Motor neuron (in vitro differentiated cells): ENCODE measurements at regions not wholly inside any gene's neighbourhood (a gene's known extent, or its start where the extent isn't known, plus 50 kb on each side); places are given as distances from the start of the nearest gene placed in this dataset.

ENCODE experiments used
- ATAC-seq, 8 experiments: fragments of 200-7000 bp; cut with Tn5 transposase; replicated peaks in 6 of 8; 2 replicates each; pipeline ENCODE4 v1.8.0; 2021; ENCODE audit warnings: mild to moderate bottlenecking in 8 of 8, moderate library complexity in 8 of 8
- H3K27ac ChIP-seq, 2 donors: fragments of 250-450 bp; sonication (Bioruptor Pico); 2 replicates each; pipeline ENCODE4 v1.9.0; 2021; ENCODE audit warnings: antibody characterized with exemption in 2 of 2, mild to moderate bottlenecking in 2 of 2, moderate library complexity in 1 of 2
- H3K4me1 ChIP-seq, 2 donors: fragments of 250-450 bp; sonication (Bioruptor Pico); replicated peaks in 1 of 2; 2 replicates each; pipeline ENCODE4 v1.6.1; 2021; ENCODE audit warnings: antibody characterized with exemption in 2 of 2, mild to moderate bottlenecking in 2 of 2, moderate library complexity in 1 of 2
- H3K4me3 ChIP-seq, 5 donors: fragments of 250-450 bp; sonication (Bioruptor Pico); 2 replicates each; pipeline ENCODE4 v1.9.0; 2021; ENCODE audit warnings: antibody characterized with exemption in 5 of 5, mild to moderate bottlenecking in 5 of 5, moderate library complexity in 4 of 5
- WGBS, 10 experiments: fragments of 450-650 bp; shearing (Covaris generic); methylation state at CpG; one replicate each; pipeline ENCODE4 v1.0.0; 2022; 5-methylcytosine and 5-hydroxymethylcytosine counted together
- in situ Hi-C, 9 experiments: fragments of 400-800 bp; cut with MboI; loops; one replicate each; pipeline ENCODE4 v1.15.0; 2021; ENCODE audit warnings: low sequenced_read_pairs in 9 of 9, low pct_unique_long_range_greater_than_20kb in 2 of 9; ENCODE audit not compliant: unreplicated experiment in 9 of 9

DNA sequence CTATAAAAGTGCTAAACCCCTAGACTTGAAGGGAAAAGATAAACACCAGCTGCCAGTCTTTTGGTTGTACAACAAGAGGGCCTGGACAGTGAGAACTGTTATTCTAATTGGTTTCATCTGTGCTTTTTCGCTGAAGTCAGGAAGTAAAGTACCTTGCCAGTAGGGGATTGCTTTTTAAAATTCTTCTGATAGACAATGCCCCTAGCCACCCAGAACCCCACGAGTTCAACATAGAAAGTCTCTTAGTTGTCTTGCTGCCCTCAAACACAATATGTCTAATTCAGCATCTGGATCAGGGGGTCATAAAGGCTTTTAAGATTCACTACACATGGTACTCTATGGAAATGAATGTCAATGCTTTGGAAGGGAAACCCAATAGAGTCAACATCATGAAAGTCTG lies 289.2 kb downstream of the TBX15 start:
- 0 to 80% (median 33%) methylated on average over 1 to 2 of the region's 2 CpGs; no CpG with 5 or more reads in 1 of the 10 experiments for WGBS, 10 experiments
- in situ Hi-C loops: no loop called here
- no peaks in the 10 kb centered on the region for H3K4me1 ChIP-seq
- no peak overlapping the region for H3K4me3 ChIP-seq
- no peak overlapping the region for H3K27ac ChIP-seq
- ATAC-seq: no peak

DNA sequence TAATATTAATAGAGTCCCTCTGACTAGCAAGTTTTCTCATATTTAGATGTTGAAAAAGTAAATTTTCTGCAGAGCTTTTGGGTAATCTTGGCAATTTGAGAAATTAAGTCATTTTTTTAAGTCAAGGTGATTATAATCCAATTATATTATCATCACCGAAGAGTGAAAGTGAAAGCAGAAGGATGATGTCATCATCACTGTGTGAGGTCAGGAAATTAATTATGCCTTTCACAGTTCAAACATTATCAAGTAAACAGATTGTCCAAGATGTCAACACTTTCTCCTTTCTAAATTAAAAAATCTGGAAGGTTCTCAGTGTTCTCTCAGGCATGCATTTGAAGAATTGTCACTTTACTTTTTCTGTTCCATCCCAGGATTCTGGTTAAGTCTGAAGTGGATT lies 296.0 kb downstream of the TBX15 start:
- in situ Hi-C loops: no loop called here
- Histone ChIP-seq H3K27ac (no peak overlapping the region), H3K4me3 (no peak overlapping the region), H3K4me1 (peaks cover 0 to 2% of the 10 kb centered on the region in 2 donors)
- ATAC-seq: no peak
- 50 to 100% (median 80%) methylated on average over 1 of the region's 1 CpG; no CpG with 5 or more reads in 1 of the 10 experiments for WGBS, 10 experiments

DNA sequence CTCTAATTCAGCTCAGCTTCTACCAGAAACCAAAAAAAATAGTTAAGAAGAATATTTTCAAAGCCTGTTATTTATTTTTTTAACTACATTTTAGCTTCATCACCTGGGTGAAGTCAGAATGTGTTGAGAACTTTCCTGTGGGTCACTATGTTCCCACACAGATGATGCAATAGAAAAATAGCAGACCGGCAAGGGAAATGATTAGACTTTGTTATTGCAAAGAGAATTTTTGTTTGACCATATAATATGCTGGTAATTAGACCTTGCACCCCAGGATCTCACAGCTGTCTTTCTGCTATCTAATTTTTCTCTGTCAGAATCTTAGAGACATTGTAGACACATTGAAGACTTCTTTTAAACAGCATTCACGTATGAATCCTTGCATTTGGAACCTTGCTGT lies 299.3 kb downstream of the TBX15 start:
- 29 to 100% (median 94%) methylated on average over 1 to 2 of the region's 2 CpGs; no CpG with 5 or more reads in 1 of the 10 experiments for WGBS, 10 experiments
- in situ Hi-C loops: no loop called here
- no peak for ATAC-seq
- H3K27ac ChIP-seq: no peak overlapping the region
- no peak overlapping the region for H3K4me3 ChIP-seq
- peaks cover 0 to 2% of the 10 kb centered on the region in 2 donors for H3K4me1 ChIP-seq

DNA sequence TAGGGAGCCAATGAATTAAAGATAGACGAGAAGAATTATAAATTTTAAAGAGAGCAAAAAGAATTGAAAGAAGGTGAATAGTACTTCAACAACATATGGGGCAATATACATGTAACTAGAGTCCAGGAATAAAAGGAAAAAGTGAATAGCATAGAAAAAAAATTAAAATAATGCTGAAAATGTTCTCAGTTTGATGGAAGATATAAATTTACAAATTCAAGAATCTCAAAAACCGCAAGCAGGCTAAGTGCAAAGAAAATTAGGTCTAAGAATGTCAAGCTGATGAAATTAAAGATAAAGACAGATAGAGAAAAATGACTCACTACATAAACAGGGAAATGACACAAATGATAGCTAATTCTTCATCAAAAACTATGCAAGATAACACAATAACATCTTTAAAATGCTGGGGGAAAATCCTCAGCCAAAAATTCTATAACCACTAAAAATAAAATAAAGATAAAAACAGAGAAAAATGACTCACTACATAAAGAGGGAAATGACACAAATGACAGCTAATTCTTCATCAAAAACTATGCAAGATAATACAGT lies 326.3 kb downstream of the TBX15 start:
- Histone ChIP-seq H3K4me1 (no peaks in the 10 kb centered on the region), H3K4me3 (no peak overlapping the region), H3K27ac (no peak overlapping the region)
- no peak for ATAC-seq
- WGBS, 10 experiments: 11 to 86% (median 66%) methylated on average over 2 of the region's 2 CpGs
- in situ Hi-C loops: no loop called here

DNA sequence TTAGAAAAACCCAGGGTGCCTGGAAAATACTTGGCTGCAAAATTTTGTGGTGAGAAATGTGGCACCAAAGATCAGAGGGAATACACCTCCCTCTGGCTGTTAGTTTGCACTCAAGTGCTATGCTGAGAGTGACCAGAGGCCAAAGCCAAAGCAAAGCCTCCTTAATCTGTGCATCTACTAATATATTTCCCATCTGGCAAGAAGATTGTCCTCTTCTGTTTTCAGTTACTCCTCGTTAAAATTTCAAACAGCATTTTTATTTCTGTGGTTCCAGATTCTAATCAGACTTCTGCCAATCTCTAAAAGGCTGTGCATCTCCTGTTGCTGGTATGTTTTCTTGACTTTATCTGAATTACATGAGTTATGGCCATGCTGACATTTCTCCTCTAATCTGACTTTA lies 327.4 kb downstream of the TBX15 start:
- Histone ChIP-seq H3K27ac (no peak overlapping the region), H3K4me3 (no peak overlapping the region), H3K4me1 (no peaks in the 10 kb centered on the region)
- in situ Hi-C loops: no loop called here
- WGBS, 10 experiments: 0 to 80% (median 40%) methylated on average over 1 of the region's 1 CpG; no CpG with 5 or more reads in 3 of the 10 experiments
- peak in 3 of 8 experiments; percentile 18 to 45 (median 31) for ATAC-seq

DNA sequence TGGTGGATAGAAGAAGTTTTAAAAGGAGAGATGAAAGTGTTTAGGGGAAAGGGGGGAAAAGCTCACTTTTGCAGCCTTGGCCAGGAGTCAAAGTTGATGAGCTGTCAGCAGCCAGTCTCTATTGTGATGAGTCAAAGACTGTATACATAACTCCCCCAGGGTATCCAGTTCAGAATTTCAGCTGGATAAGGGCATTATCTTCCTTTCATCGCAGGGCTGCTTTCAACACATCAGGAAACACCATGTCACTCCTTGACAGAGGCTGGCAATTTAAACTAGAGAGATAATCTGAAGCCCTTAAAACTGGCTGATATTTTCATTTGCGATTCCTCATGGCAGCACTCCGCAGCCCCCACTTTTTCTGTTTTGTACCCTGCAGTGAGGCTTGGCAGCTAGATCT lies 328.5 kb downstream of the TBX15 start:
- H3K4me3 ChIP-seq: no peak overlapping the region
- no peak overlapping the region for H3K27ac ChIP-seq
- no peaks in the 10 kb centered on the region for H3K4me1 ChIP-seq
- in situ Hi-C loops: no loop called here
- ATAC-seq: peak in 2 of 8 experiments; percentile 26 to 74
- 0 to 89% (median 59%) methylated on average over 1 to 3 of the region's 3 CpGs; no CpG with 5 or more reads in 3 of the 10 experiments for WGBS, 10 experiments

DNA sequence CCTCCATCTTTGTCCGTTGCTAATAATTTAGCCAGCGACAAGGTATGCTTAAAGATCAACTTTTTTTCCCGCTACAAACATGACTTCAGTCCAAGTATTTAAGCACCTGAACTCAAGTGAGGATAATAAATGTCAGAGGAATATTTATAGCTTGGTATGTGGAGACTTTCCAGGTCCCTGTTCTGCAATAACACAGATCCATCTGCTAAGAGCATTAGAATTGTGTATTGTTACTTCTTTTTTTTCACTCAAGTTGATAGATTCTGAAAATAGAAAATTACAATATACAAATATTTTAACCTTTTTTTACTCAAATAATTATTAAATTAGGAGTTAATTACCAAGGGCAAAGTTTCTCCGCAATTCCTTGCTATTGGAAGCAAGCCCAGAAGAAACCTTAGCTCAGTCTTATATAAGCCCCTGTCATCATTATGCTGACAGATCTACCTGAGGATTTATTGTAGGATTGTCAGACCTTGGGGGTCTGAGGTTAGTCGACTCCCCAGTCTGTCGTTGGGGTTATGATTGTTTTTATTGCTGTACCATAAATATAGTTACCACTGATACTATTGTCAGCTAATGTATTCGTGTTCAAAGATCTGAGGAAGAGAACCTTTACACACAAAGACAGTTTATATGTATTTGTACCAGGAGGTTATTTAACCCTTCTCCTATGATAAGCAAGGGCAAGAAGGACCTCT lies 337.9 kb downstream of the TBX15 start:
- H3K4me3 ChIP-seq: no peak overlapping the region
- in situ Hi-C loops: no loop called here
- WGBS, 10 experiments: 19 to 88% (median 67%) methylated on average over 1 to 7 of the region's 7 CpGs
- ATAC-seq: no peak
- no peak overlapping the region for H3K27ac ChIP-seq
- no peaks in the 10 kb centered on the region for H3K4me1 ChIP-seq

DNA sequence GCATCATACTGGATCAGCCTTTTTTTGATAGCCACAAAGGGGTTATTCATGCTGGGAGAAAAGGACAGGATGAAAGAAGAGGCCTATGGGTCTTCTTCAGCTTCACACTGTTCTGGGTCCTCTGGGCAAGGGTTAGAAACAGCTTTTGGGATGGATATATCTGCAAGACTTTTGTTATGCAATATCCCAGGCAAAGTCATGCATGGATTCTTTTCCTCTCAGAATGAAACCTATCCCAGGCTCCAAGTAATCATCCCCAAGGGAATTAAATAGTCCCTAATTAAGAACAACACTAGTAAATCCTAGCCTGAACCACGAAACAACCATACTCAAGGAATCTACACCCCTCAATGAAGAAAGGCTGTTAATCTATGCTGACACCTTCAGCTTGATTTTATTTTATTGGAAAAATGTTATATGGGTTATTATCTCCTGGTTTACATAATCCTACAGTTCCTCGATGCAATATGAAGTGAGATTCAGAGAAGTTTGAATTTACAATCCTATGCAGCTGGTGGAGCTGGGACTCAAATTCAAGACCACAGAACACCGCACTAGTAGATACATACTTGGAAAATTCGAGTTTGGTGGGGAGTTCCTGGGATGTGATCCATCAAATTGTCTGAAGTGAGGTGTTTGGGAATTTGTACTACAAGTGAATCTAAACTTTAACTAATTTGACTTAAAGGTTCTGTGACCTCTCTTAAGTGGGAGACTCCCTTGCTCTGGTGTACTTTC lies 338.6 kb downstream of the TBX15 start:
- H3K27ac ChIP-seq: no peak overlapping the region
- WGBS, 10 experiments: 33 to 88% (median 49%) methylated on average over 2 to 4 of the region's 4 CpGs; no CpG with 5 or more reads in 1 of the 10 experiments
- no peaks in the 10 kb centered on the region for H3K4me1 ChIP-seq
- in situ Hi-C loops: no loop called here
- no peak overlapping the region for H3K4me3 ChIP-seq
- ATAC-seq: no peak

DNA sequence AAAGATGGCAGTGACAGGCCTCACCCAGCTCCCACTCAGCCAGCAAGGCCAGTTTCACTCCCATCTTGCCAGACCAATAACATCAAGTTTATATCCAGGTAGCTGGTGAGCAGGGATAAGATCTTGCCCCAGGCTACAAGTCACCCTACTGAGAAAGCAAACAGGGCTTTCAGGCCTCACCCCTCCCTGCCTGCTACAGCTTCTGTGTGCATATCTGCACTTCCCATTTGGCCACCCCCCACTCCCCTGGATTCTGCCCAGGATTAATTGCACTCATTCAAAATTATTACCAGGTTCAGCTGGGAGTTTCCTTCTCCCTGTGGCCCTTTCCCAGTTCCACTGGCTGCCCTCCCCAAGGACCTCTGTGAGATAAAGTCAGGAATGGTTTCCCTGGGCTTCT lies 352.1 kb downstream of the TBX15 start:
- Histone ChIP-seq H3K4me1 (no peaks in the 10 kb centered on the region), H3K4me3 (no peak overlapping the region), H3K27ac (no peak overlapping the region)
- ATAC-seq: peak in 1 of 8 experiments; percentile 22
- in situ Hi-C loops: no loop called here

DNA sequence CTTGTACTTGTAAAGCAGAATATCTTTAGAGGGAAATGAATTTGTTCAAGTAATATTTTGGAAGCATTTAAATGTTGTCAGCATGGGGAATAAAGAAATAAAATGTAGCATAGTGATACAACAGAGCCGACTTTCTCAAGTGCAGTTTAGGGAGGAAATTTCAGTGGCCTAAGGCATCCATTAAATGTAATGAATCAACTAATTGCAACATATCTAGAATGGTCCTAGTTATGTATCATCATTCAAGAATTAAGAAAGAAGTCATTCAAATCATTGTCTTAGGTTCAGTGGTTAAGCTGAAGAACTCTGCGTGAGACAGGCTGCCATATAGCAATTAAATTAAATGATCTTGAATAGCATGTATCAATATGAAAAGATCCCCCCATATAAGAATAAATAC lies 360.7 kb downstream of the TBX15 start:
- Histone ChIP-seq H3K4me3 (no peak overlapping the region), H3K27ac (no peak overlapping the region), H3K4me1 (no peaks in the 10 kb centered on the region)
- WGBS, 10 experiments: 42 to 100% (median 89%) methylated on average over 1 to 2 of the region's 2 CpGs
- no peak for ATAC-seq
- in situ Hi-C loops: no loop called here

DNA sequence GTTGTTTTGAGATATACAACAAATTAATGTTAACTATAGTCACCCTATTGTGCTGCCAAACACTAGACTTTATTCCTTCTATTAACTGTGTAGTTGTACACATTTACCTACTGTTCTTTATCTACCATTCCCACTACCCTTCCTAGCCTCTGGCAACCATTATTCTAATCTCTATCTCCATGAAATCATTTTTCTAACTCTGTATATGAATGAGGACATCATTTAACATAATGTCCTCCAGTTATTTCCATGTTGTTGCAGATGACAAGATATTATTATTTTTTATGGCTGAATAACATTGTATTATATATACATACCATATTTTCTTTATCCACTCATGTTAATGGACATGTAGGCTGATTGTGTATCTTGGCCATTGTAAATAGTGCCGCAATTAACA lies 366.3 kb downstream of the TBX15 start:
- peak in 1 of 8 experiments; percentile 92 for ATAC-seq
- in situ Hi-C loops: no loop called here
- 0 to 100% (median 93%) methylated on average over 1 of the region's 1 CpG for WGBS, 10 experiments

DNA sequence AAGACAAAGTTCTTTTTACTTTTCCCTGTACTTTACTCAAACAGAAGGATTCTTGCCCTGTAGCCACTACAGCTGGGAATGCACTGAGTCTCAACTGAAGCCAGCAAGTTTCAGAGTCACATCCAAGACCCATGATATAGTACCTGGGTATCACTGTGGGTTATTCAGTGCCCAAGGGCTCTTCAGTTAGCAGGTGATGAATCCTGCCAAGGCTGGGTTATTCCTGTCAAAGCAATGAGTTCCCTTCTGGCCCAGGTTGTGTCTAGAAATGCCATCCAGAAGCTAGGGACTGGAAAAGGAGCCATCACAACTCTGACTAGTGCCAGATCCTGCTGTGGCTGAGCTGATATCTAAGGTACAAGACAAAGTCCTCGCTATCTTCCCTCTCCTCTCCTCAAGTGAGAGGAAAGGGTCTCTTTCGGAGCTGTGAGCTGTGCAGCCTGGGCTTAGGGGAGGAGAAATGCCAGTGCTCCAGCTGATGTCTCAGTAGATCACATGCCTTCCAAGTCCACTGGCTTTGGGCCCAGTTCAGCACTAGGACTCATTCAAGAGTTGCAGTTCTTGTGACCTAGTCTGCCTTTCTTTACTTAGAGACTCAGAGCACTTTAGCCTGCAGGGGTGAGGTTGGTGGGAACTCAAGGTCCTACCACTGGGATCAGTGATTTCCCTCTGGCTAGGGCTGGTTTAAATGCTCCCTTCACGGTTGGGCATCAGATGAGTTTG lies 369.4 kb downstream of the TBX15 start:
- Histone ChIP-seq H3K4me1 (no peaks in the 10 kb centered on the region), H3K27ac (no peak overlapping the region), H3K4me3 (no peak overlapping the region)
- in situ Hi-C loops: no loop called here
- peak in 2 of 8 experiments; percentile 42 to 63 for ATAC-seq
- WGBS, 10 experiments: 60 to 88% (median 74%) methylated on average over 1 to 3 of the region's 3 CpGs; no CpG with 5 or more reads in 5 of the 10 experiments

More for the DNA sequence above, 366.3 kb downstream of the TBX15 start:
- Histone ChIP-seq H3K4me3 (no peak overlapping the region), H3K4me1 (no peaks in the 10 kb centered on the region), H3K27ac (no peak overlapping the region)

DNA sequence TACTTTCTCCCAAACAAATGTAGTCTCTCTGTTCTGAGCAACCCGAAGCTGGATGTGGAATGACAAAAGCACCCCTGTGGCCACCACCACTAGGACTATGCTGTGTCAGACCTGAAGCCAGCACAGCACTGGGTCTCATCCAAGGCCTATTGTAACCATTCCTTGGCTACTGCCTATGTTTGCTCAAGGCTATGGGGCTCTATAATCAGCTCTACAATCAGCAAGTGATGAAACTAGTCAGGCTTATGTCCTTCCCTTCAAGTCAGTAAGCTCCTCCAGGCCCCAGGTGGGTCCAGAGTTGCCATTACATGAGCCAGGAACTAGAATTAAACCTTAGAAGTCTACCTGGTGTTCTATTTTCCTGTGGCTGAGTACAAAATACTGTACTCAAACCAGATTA lies 370.2 kb downstream of the TBX15 start:
- Histone ChIP-seq H3K4me3 (no peak overlapping the region), H3K27ac (no peak overlapping the region), H3K4me1 (no peaks in the 10 kb centered on the region)
- in situ Hi-C loops: no loop called here
- WGBS, 10 experiments: 0 to 17% (median 0%) methylated on average over 1 of the region's 1 CpG; no CpG with 5 or more reads in 3 of the 10 experiments
- ATAC-seq: no peak
